ENCODE measurements at regions not wholly inside any gene's neighbourhood (a gene's known extent, or its start where the extent isn't known, plus 50 kb on each side); places are given as distances from the start of the nearest gene placed in this dataset.

DNA sequence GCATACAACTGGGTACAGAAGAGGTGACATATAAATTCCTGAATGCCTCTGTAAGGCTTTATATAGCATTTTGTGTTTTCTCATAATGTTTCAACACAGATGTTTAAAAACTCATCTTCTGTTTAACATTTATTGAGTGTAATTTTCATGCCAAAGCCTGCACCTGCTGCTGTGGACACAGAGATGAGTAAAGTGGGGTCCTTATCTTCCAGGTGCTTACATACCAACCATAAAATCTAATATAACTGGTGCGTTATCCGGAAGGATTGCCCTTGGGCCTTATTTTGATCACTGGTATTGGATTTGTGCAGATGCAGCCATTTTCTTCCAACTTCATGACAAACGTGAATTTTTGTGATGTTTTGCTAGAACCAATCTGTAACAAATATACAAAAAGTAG lies 222.3 kb downstream of the DMRT2 start:
- TF ChIP-seq EZH2 (IDR thresholded peaks at IDR 0.05; ENCODE audit: borderline replicate concordance, low read depth, low read length, severe bottlenecking) (no peak), JUN (IDR thresholded peaks at IDR 0.05; ENCODE audit: borderline replicate concordance, insufficient read depth, insufficient read length, low read depth) (no peak), POLR2A (IDR thresholded peaks at IDR 0.05; ENCODE audit: low read depth, low read length) (no peak), GATA2 (IDR thresholded peaks at IDR 0.05; ENCODE audit: insufficient read depth, insufficient read length, low read depth, low read length) (no peak), FOS (IDR thresholded peaks at IDR 0.05; ENCODE audit: borderline replicate concordance, insufficient read depth, low read length) (no peak), POLR2AphosphoS5 (IDR thresholded peaks at IDR 0.05; ENCODE audit: insufficient read depth, low read depth, low read length) (no peak), MAX (IDR thresholded peaks at IDR 0.05; ENCODE audit: insufficient read depth, insufficient read length) (no peak), MYC (IDR thresholded peaks at IDR 0.05; ENCODE audit: low read depth, low read length) (no peak)
- TF ChIP-seq, protein P1, sequence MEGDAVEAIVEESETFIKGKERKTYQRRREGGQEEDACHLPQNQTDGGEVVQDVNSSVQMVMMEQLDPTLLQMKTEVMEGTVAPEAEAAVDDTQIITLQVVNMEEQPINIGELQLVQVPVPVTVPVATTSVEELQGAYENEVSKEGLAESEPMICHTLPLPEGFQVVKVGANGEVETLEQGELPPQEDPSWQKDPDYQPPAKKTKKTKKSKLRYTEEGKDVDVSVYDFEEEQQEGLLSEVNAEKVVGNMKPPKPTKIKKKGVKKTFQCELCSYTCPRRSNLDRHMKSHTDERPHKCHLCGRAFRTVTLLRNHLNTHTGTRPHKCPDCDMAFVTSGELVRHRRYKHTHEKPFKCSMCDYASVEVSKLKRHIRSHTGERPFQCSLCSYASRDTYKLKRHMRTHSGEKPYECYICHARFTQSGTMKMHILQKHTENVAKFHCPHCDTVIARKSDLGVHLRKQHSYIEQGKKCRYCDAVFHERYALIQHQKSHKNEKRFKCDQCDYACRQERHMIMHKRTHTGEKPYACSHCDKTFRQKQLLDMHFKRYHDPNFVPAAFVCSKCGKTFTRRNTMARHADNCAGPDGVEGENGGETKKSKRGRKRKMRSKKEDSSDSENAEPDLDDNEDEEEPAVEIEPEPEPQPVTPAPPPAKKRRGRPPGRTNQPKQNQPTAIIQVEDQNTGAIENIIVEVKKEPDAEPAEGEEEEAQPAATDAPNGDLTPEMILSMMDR (IDR thresholded peaks at IDR 0.05; ENCODE audit: extremely low read depth in 1 of 2, insufficient read depth in 1 of 2, low read depth in 1 of 2, low read length in 2 of 2): no peak
- FAIRE-seq: no peak
- no peak for DNase-seq (ENCODE audit: low read depth, low spot score)

More for the DNA sequence above, 222.3 kb downstream of the DMRT2 start:
- no peak overlapping the region for H3K27ac ChIP-seq (ENCODE audit: insufficient read depth, low read depth, low read length)
- no peaks in the 10 kb centered on the region for H4K20me1 ChIP-seq (replicated peaks; ENCODE audit: control insufficient read depth, extremely low read depth, insufficient read depth, low read length)
- intact Hi-C loops (cut with micrococcal nuclease): no loop called here
- POLR2A ChIA-PET: no interaction called here
- no peaks in the 10 kb centered on the region for H3K4me1 ChIP-seq (ENCODE audit: control insufficient read depth, extremely low read depth, insufficient read depth, low read length)
- H3K9me1 ChIP-seq (replicated peaks; ENCODE audit: control insufficient read depth, extremely low read depth, insufficient read depth, low read length): no peaks in the 10 kb centered on the region
- H3K27me3 ChIP-seq (ENCODE audit: control insufficient read depth in 2 of 2, insufficient read depth in 2 of 2, low read length in 2 of 2): no peaks in the 10 kb centered on the region
- dilution Hi-C loops (cut with MboI; ENCODE audit: extremely low pct_ligation_motif_present, low sequenced_read_pairs): no loop called here
- H3K9ac ChIP-seq (replicated peaks; ENCODE audit: extremely low read depth, insufficient read depth, low read length): no peak overlapping the region
- H3K36me3 ChIP-seq (ENCODE audit: control insufficient read depth in 2 of 2, extremely low read depth in 1 of 2, insufficient read depth in 2 of 2, low read length in 2 of 2): no peaks in the 10 kb centered on the region
- no TSS peak for BruUV-seq (replicated peaks)
- H3K4me2 ChIP-seq (ENCODE audit: insufficient read depth, low read length): no peak overlapping the region
- no peaks in the 10 kb centered on the region for H3K79me2 ChIP-seq (ENCODE audit: control insufficient read depth, insufficient read depth, low read length)
- H2AFZ ChIP-seq (ENCODE audit: low read depth, low read length): no peak overlapping the region
- H3K4me3 ChIP-seq (replicated peaks in 1 of 3; ENCODE audit: insufficient read depth in 1 of 3, low read depth in 1 of 3, low read length in 3 of 3): no peak overlapping the region
- CTCF ChIA-PET: no interaction called here
- peaks cover 2% of the 10 kb centered on the region for H3K9me3 ChIP-seq (replicated peaks; ENCODE audit: control insufficient read depth, insufficient read depth, low read length)

Measured in endothelial cell of umbilical vein (primary cell).